GM23248 (cell line): ENCODE measurements at regions not wholly inside any gene's neighbourhood (a gene's known extent, or its start where the extent isn't known, plus 50 kb on each side); places are given as distances from the start of the nearest gene placed in this dataset.

ENCODE experiments used
- DNase-seq: peaks from one replicate; pipeline ENCODE4 v3.0.0-alpha.2; 2015
- H2AFZ ChIP-seq: fragments of 200-600 bp; sonication (generic); 2 replicates; pipeline ENCODE4 v1.6.1; 2016; ENCODE audit warnings: antibody characterized with exemption
- H3F3A ChIP-seq: fragments of 200-600 bp; sonication (generic); 2 replicates; pipeline ENCODE4 v1.6.1; 2016; ENCODE audit warnings: mild to moderate bottlenecking, antibody characterized with exemption, mixed run types; ENCODE audit not compliant: insufficient read depth
- H3K27ac ChIP-seq: fragments of 200-600 bp; sonication (generic); 2 replicates; pipeline ENCODE4 v1.5.1; 2016; ENCODE audit warnings: mild to moderate bottlenecking
- H3K27me3 ChIP-seq: fragments of 200-600 bp; sonication (generic); replicated peaks from 2 replicates; pipeline ENCODE4 v1.6.1; 2016; ENCODE audit warnings: mild to moderate bottlenecking; ENCODE audit not compliant: insufficient read depth
- H3K36me3 ChIP-seq: fragments of 200-600 bp; sonication (generic); 2 replicates; pipeline ENCODE4 v1.6.1; 2016; ENCODE audit warnings: low read depth, mild to moderate bottlenecking
- H3K4me1 ChIP-seq: fragments of 200-600 bp; sonication (generic); 2 replicates; pipeline ENCODE4 v1.6.1; 2016; ENCODE audit warnings: mild to moderate bottlenecking; ENCODE audit not compliant: insufficient read depth
- H3K4me2 ChIP-seq: fragments of 200-600 bp; sonication (generic); one replicate; pipeline ENCODE4 v1.6.1; 2016; ENCODE audit warnings: mild to moderate bottlenecking; ENCODE audit not compliant: unreplicated experiment
- H3K4me3 ChIP-seq: fragments of 200-600 bp; sonication (generic); 2 replicates; pipeline ENCODE4 v1.5.1; 2016; ENCODE audit warnings: mild to moderate bottlenecking
- H3K79me2 ChIP-seq: fragments of 200-600 bp; sonication (generic); 2 replicates; pipeline ENCODE4 v1.6.1; 2016; ENCODE audit warnings: mild to moderate bottlenecking; ENCODE audit not compliant: insufficient read depth
- H3K9ac ChIP-seq: fragments of 200-600 bp; sonication (generic); 2 replicates; pipeline ENCODE4 v1.6.1; 2016; ENCODE audit warnings: mild to moderate bottlenecking
- H3K9me2 ChIP-seq: fragments of 200-600 bp; sonication (generic); 2 replicates; pipeline ENCODE4 v1.6.1; 2016; ENCODE audit warnings: mixed run types, mild to moderate bottlenecking, moderate library complexity; ENCODE audit not compliant: insufficient read depth
- H3K9me3 ChIP-seq: fragments of 200-600 bp; sonication (generic); one replicate; pipeline ENCODE4 v1.6.1; 2017; ENCODE audit warnings: low read depth
- H4K20me1 ChIP-seq: fragments of 200-600 bp; sonication (generic); 2 replicates; pipeline ENCODE4 v1.6.0; 2016; ENCODE audit not compliant: insufficient read depth
- EZH2 ChIP-seq: fragments of 200-600 bp; sonication (generic); IDR thresholded peaks from 2 replicates; pipeline ENCODE4 v1.6.1; 2018; ENCODE audit warnings: antibody characterized with exemption, mild to moderate bottlenecking; ENCODE audit not compliant: insufficient read depth, poor library complexity, severe bottlenecking
- EZH2phosphoT487 ChIP-seq: fragments of 200-600 bp; sonication (generic); IDR thresholded peaks from 2 replicates; pipeline ENCODE4 v1.6.1; 2018; ENCODE audit warnings: antibody characterized with exemption, moderate library complexity, mild to moderate bottlenecking, low read depth; ENCODE audit not compliant: insufficient read depth
- WGBS, 2 experiments: methylation state at CpG; one replicate each; pipeline ENCODE4 v1.1.6; 2015 to 2017; ENCODE audit warnings: low lambda C conversion rate in 2 of 2, low coverage in 1 of 2; ENCODE audit errors: missing lambda C conversion rate in 2 of 2; 5-methylcytosine and 5-hydroxymethylcytosine counted together
- in situ Hi-C: fragments of 300-500 bp; cut with MboI; formaldehyde crosslinking; loops from 2 replicates; pipeline ENCODE4 v1.15.0; 2020

GRCh38 chr2:239561446-239562001 is 160.7 kb upstream of the HDAC4 start:
- Histone ChIP-seq H3K27me3 (peaks cover 14% of the 10 kb centered on the region; the same call in 1 of the 2 replicates), H3K9me2 (no peaks in the 10 kb centered on the region), H3K9me3 (no peaks in the 10 kb centered on the region), H4K20me1 (no peaks in the 10 kb centered on the region), H3K36me3 (no peaks in the 10 kb centered on the region), H3K4me3 (no peak overlapping the region), H3K27ac (no peak overlapping the region), H3K79me2 (no peaks in the 10 kb centered on the region), H3F3A (no peaks in the 10 kb centered on the region), H3K9ac (no peak overlapping the region), H3K4me1 (no peaks in the 10 kb centered on the region), H3K4me2 (no peak overlapping the region), H2AFZ (no peak overlapping the region)
- peak; percentile 68 for DNase-seq
- WGBS, 2 experiments, result 2 to 3% methylated on average over 14 to 17 of the region's 17 CpGs
- in situ Hi-C loops, result no loop called here
- no peak for TF ChIP-seq EZH2phosphoT487
- TF ChIP-seq EZH2, result no peak

- H3K27ac ChIP-seq, result no peak overlapping the region
- no peaks in the 10 kb centered on the region for H3K9me3 ChIP-seq
- H3K4me1 ChIP-seq, result no peaks in the 10 kb centered on the region
- H3K36me3 ChIP-seq, result no peaks in the 10 kb centered on the region
- no peaks in the 10 kb centered on the region for H3F3A ChIP-seq
- in situ Hi-C loops, result no loop called here
- no peak for DNase-seq
- H4K20me1 ChIP-seq, result no peaks in the 10 kb centered on the region
- no peak overlapping the region for H2AFZ ChIP-seq
- no peaks in the 10 kb centered on the region for H3K9me2 ChIP-seq
- H3K9ac ChIP-seq, result no peak overlapping the region
- peaks cover 21% of the 10 kb centered on the region; the same call in 1 of the 2 replicates for H3K27me3 ChIP-seq
- H3K4me3 ChIP-seq, result no peak overlapping the region
- TF ChIP-seq EZH2phosphoT487, result no peak
- TF ChIP-seq EZH2, result no peak
- H3K4me2 ChIP-seq, result no peak overlapping the region
- WGBS, 2 experiments, result 78 to 80% methylated on average over 23 to 28 of the region's 28 CpGs
- H3K79me2 ChIP-seq, result no peaks in the 10 kb centered on the region
These were observed 158.8 kb upstream of the HDAC4 start for GRCh38 chr2:239559417-239560261.

- Histone ChIP-seq H3K27me3 (peaks cover 21% of the 10 kb centered on the region; the same call in 1 of the 2 replicates), H3F3A (no peaks in the 10 kb centered on the region), H3K9ac (no peak overlapping the region), H4K20me1 (no peaks in the 10 kb centered on the region), H3K36me3 (no peaks in the 10 kb centered on the region), H3K9me3 (no peaks in the 10 kb centered on the region), H2AFZ (no peak overlapping the region), H3K27ac (no peak overlapping the region), H3K4me2 (no peak overlapping the region), H3K79me2 (no peaks in the 10 kb centered on the region), H3K4me1 (no peaks in the 10 kb centered on the region), H3K9me2 (no peaks in the 10 kb centered on the region), H3K4me3 (no peak overlapping the region)
- WGBS, 2 experiments, result 55 to 59% methylated on average over 12 of the region's 12 CpGs
- DNase-seq, result no peak
- in situ Hi-C loops, result no loop called here
- TF ChIP-seq EZH2phosphoT487, result no peak
- TF ChIP-seq EZH2, result no peak
These were observed 157.8 kb upstream of the HDAC4 start for GRCh38 chr2:239558661-239559060.

GRCh38 chr2:239557516-239557915 is 156.7 kb upstream of the HDAC4 start:
- H4K20me1 ChIP-seq, result no peaks in the 10 kb centered on the region
- peaks cover 16% of the 10 kb centered on the region; the same call in 1 of the 2 replicates for H3K27me3 ChIP-seq
- no peaks in the 10 kb centered on the region for H3K9me2 ChIP-seq
- H3K9me3 ChIP-seq, result no peaks in the 10 kb centered on the region
- no peak overlapping the region for H3K27ac ChIP-seq
- H2AFZ ChIP-seq, result no peak overlapping the region
- H3K4me3 ChIP-seq, result no peak overlapping the region
- H3K36me3 ChIP-seq, result no peaks in the 10 kb centered on the region
- H3K4me1 ChIP-seq, result no peaks in the 10 kb centered on the region
- 72 to 74% methylated on average over 5 of the region's 5 CpGs for WGBS, 2 experiments
- DNase-seq, result no peak
- no peaks in the 10 kb centered on the region for H3F3A ChIP-seq
- in situ Hi-C loops, result no loop called here
- H3K79me2 ChIP-seq, result no peaks in the 10 kb centered on the region
- H3K9ac ChIP-seq, result no peak overlapping the region
- TF ChIP-seq EZH2phosphoT487, result no peak
- no peak for TF ChIP-seq EZH2
- no peak overlapping the region for H3K4me2 ChIP-seq
